ENCODE measurements at regions not wholly inside any gene's neighbourhood (a gene's known extent, or its start where the extent isn't known, plus 50 kb on each side); places are given as distances from the start of the nearest gene placed in this dataset.
"Not testable (repeated sequence)": the region's sequence is repeated elsewhere in the genome, so short reads cannot be mapped to it uniquely, and the experiment has no call there.

DNA sequence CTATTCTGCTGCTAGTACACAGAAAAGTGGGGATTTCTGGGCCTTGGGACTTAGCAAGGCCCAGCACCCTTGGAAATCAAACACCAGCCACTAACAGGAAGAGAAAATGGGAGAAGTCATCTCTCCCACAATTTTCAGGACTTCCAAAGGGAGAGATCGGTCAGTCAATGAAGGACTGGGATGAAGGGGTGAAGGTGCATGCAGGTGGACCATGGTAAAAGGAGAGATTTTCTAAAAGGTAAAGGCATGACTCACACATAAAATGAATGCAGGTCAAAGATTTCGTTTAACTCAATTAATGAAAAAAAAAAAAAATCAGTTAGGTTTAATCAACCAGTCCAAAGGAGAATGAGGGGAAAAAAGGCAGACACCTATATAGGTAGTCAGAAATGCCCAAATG, 176.4 kb upstream of the PROK2 start:
- no peak for DNase-seq (ENCODE audit: low spot score)

DNA sequence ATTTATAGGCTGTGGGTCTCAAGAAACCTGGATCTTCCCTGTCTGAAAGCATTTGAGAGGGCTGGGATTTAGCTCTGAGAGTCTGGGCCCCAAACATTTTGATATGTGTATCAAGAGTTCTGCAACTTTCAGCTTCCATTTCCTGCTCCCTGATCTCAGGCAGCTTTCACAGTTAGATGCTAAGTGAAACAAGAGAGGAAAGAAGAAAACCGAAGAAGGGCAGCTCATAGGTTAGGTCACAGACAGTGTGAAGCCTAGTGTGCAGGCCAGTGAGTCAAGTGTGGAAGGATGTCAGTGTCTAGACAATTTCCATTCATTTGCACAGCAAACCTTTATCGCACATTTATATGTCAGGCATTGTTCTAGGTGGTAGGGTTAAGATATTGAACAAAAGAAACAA, 173.6 kb upstream of the PROK2 start:
- DNase-seq (ENCODE audit: low spot score), result no peak

DNA sequence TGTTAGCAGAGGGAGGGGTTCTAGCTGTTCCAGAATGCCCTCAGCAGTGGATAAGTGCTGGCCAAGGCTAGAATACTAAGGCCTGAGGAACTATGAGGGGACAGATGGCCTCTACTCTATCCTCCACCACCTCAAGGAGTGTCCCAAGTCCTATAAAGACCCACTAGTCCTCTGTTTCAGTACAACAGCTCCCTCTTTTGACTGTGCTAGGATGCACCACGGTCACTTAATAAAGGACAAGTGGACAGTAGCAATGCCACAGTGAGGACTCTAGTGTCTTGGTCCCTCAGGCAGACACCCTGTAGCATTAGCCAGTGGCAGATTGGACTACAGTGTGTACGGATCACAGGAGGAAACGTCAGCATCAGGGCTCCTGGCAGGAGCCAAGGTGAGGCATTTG, 171.8 kb upstream of the PROK2 start:
- peak; percentile 22 for DNase-seq (ENCODE audit: low spot score)

- DNase-seq (ENCODE audit: low spot score), result no peak
Observed at GRCh38 chr3:71956069-71956340, 171.1 kb upstream of the PROK2 start.

GRCh38 chr3:71955240-71956068, 170.5 kb upstream of the PROK2 start:
- peak; percentile 88 for DNase-seq (ENCODE audit: low spot score)

- DNase-seq (ENCODE audit: low spot score), result no peak
Observed at GRCh38 chr3:71951842-71952241, 166.9 kb upstream of the PROK2 start.

DNA sequence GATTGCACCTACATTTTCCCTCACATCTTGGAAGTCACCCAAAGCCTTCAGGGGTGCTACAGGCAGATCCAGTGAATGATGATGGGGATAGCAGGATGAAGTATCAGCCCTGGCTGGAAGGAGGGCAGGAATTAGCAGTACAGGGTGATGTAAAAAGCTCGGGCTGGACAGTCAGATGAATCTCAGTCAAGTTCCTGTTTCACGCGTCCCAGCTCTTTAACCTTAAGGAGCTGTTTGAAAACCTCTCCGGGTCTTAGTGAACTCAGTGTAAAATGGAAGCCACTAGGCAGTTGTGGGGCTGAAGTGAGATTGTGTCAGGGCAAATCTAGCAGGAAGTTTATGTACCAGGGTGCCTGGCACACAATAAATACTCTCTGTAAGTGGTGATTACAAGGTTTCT, 166.4 kb upstream of the PROK2 start:
- no peak for DNase-seq (ENCODE audit: low spot score)

DNA sequence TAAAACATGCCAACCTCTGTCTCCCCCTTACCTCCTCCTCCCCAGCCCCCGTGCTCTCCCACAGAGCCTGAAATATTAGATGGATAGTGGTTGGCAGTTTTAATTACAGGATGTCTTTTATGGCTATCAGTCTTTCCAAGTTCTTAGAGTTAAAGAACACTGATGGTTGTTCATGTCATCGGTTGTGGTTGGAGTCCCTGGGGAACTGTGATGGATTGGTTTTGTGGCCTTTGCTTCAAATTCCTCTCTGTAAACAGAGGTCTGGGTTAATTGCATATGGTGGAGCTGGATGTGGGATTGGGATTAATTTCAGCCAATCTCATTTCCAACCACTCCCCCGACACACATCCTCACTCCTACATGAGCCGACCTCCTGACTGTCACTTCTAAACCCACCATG, 164.5 kb upstream of the PROK2 start:
- DNase-seq (ENCODE audit: low spot score), result no peak

GRCh38 chr3:71944482-71945065, 159.6 kb upstream of the PROK2 start:
- no peak for DNase-seq (ENCODE audit: low spot score)

- DNase-seq (ENCODE audit: low spot score), result no peak
Observed at GRCh38 chr3:71942432-71943187, 157.7 kb upstream of the PROK2 start.

- no peak for DNase-seq (ENCODE audit: low spot score)
Observed at GRCh38 chr3:71940486-71940885, 155.5 kb upstream of the PROK2 start.

DNA sequence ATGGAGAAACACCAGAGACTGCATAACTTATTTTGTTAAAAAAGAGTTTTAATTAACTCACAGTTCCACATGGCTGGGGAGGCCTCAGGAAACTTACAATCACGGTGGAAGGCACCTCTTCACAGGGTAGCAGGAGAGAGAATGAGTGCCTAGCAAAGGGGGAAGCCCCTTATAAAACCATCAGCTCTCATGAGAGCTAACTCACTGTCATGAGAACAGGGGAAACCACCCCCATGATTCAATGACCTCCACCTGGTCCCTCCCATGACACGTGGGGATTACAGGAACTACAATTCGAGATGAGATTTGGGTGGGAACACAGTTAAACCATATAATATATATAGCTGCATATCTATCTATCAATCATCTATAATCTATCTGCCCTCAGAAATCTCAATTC, 153.1 kb upstream of the PROK2 start:
- not testable (repeated sequence) for DNase-seq (ENCODE audit: low spot score)

- no peak for DNase-seq (ENCODE audit: low spot score)
Observed at GRCh38 chr3:71936681-71937080, 151.7 kb upstream of the PROK2 start.

GRCh38 chr3:71934520-71935270, 149.7 kb upstream of the PROK2 start:
- no peak for DNase-seq (ENCODE audit: low spot score)

GRCh38 chr3:71931922-71932321, 147.0 kb upstream of the PROK2 start:
- no peak for DNase-seq (ENCODE audit: low spot score)

DNA sequence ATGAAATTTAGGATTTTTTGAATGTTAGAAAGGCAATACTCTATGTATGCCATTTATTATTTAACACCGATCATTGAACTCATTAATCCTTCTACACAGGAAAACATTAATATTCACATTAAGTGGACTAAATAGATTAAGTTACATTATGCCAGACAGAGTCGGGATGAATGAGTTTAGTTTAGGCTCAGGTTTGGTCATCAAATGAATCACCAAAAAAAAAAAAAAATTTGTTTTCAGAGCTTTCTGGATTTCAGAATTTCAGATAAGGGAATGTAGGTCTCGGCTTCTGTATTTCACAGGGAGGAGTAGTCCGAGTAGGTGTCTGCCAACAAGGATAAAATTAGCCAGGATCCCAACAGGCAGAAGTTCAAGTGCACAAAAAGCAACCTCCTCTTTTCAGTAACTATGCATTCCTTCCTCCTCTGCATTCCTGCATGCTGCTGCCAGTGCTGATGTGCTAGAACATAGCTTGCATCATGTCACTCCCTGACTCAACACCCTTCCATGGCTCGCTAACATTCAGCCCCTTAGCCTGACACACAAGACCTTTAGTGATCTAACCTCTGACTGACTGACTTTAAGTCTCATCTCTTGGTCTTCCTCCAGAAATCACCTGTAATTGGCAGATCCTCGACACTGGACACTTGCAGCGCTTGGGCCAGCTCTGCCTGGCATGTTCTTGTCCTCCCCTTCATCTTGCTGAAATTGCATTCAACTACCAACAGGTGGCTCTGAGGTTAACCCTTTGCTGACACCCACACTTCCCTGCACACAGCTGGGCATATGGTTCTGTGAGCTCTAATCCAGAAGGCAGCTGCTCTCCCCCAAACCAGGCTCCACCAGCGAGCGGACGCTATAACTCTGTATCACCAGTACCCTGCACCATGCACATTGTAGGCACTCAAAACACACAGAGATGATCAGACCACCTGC, 145.4 kb upstream of the PROK2 start:
- DNase-seq (ENCODE audit: low spot score), result no peak

- DNase-seq (ENCODE audit: low spot score), result no peak
Observed at GRCh38 chr3:71928212-71928611, 143.3 kb upstream of the PROK2 start.

DNA sequence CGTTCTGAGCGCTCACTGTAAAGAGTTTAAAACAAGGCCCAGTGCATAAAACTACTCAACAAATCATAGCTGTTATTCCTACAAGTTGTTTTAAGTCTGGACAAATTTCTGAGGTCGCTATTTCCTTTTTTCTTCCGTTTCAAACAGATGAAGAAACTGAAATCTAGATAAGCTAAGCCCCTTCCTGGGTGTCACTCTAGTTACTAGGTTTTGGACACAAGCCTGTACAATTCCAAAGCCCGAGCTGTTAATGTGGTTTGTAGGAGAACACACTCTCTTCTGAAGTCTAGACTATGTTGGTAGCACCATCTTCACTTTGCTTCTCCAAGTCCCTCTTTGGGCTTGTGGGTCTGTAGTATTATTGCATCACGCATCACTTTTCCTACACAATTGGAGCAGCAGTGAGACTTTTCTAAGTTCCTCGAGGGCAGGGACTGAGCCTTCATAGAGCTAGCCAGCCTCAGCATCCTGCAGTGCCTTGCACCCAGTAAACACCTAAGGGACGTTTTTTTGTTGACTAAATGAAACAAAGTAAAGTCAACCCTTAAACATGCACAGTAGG, 142.6 kb upstream of the PROK2 start:
- DNase-seq (ENCODE audit: low spot score), result no peak

- DNase-seq (ENCODE audit: low spot score), result no peak
Observed at GRCh38 chr3:71926616-71927015, 141.7 kb upstream of the PROK2 start.

- DNase-seq (ENCODE audit: low spot score), result no peak
Observed at GRCh38 chr3:71926262-71926600, 141.3 kb upstream of the PROK2 start.
